ENCODE measurements at regions not wholly inside any gene's neighbourhood (a gene's known extent, or its start where the extent isn't known, plus 50 kb on each side); places are given as distances from the start of the nearest gene placed in this dataset.
"Not testable (repeated sequence)": the region's sequence is repeated elsewhere in the genome, so short reads cannot be mapped to it uniquely, and the experiment has no call there.

DNA sequence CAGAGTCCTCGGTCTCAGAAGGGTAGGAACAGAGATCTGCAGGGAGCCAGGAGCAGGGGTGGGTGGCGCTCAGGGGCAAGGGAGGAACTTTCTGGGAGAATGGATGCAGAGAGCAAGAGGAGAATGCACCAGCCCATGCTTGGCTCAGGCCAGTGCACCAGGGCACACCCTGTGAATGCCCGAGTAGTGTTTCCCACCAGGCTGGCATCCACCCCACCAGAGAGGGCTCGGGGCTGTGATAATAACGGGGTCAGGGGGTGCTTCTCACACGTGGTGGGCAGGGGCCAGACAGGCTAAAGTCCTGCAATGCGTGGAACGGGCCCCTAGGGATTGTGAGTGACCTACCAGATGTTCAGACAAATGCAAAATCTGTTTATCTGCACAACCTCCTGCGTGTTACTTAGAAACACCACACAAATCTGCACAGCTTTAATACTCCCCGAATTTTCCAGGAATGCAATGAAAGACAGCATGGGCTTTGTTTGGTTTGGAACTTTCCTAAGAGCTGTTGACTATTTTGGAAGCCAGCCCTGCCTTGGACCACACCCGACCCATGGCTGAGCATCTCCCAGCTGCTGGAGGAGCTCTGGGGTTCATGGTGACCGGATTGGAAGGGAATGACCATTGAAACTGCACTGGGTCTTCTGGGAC is 368.3 kb downstream of the SHANK2 start:
- DNase-seq: no peak

DNA sequence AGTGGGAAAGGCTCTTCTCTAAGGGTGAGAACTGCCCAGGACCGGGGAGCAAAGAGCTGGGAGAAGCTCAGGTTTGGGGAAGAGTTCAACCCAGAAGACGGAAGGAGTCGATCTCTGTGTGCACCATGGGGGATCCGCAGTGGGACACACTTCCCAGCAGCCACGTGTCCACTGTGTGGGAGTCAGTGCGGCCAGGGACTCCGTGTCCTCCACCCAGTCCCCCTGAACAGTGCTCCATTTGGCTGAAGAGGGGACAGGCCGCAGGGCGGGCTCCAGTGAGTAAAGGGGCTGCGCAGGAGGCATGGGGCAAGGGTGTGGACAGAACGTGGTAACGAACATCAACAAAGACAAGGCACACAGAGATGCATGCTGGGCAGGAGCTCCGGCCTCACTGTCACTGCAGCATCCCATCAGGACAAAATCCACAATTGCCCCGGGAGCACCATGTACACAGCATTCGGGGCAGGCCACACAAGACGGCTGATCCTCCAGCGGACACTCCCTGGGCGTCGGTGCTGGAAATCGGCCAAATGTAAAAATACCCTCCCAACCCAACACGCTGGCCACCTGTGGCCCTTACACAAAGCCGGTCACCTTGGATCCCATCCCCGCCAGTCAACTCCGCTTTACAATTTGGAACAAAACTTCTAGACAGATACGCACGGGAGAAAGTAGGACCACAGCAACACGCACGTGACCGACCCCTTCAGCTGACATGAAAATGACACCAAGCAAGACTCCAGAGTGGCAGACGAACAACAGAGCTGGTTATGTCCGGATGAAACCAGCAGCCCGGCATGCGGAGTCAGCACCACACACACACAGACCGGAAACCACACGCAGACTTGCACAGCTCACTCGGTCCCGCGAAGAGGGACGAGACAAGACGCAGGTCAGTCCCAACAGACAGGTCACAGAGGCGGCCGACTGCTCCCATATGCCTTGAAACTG is 366.8 kb downstream of the SHANK2 start:
- no peak for DNase-seq

DNA sequence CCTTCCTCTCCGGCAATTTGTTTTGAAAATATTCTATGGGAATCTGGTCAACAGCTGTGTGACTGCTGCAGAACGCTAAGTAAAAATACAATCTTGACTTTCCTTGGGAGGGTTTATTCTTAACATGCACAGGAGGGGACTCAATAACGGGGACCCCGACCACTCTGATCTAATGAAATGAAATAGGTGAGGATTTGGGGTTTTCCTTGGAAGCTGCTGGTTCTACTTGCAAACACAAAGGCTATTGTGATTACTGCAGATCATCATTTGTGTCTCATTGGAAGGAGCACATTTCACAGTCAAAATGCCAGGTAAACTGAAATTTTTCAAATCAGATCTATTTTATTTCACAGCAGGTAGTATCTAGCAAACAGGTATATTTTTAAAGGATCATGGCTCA is 366.1 kb downstream of the SHANK2 start:
- DNase-seq: no peak

DNA sequence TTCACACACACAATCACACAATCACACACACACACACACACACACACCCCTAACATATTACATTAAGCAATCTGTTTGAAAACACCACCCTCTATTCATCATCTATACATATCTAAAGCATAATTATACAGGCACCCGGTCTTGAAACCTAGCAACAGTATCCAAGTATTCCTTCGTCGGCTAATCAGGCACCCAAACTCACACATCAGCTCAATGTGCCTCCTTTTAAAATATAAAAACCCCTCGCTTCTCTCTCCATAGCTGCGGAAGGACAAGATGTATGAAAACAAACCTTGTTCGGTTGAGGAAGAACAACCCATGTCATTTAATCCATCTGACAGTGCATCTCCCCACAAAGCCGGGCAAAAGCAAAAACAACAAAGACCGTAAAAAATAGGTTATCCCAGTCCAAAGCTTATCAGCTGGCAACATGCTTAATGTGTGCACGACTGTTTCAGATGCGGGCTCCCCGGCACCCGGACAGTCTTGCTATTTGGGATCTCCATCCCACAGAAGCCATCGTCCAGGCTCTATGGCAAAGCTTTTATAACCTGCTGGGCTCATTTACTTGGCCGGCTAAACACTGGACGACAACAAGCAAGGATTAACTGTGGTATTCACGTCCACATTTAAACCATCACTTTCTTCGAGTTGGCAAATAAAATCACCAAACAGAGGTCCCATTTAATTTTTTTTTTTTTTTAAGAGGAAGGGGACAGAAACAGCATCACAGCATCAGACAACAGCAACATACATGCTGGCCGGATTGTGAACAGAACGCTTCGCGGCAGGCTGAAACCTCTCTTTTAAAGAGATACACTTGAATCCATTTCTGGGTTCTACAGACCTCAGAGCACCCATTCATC is 365.5 kb downstream of the SHANK2 start:
- no peak for DNase-seq

DNA sequence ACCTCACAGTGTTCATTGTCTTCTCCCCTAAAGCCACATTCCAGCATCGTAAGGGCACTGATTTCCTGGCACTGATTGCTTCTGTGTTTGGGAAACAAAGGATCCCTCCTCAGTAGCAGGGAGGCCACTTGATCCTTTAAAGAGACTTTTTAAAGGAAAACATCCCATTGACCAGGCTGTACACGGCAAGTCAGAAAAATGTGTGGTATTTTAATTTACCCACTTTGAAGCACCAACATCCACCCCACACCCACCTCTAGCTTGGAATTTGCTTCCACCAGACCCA is 364.9 kb downstream of the SHANK2 start:
- no peak for DNase-seq

DNA sequence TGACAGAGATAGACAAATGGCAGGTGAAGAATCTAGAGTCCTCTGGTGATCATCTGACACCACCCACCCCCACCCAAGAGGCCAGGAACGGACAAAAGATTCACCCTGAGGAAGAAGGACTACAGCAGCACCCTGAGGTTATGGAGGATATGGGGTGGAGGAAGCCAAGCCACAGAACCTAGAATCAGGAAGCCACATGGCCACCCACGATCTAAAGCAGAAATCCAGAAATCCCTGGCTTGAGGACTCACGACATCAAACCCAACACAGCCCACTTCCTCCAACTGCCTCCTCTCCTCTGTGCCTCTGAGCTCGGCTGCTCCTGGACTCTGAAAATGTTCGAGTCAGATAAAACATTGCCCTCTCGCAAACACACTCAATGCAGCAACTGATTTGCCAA is 364.3 kb downstream of the SHANK2 start:
- DNase-seq: no peak

DNA sequence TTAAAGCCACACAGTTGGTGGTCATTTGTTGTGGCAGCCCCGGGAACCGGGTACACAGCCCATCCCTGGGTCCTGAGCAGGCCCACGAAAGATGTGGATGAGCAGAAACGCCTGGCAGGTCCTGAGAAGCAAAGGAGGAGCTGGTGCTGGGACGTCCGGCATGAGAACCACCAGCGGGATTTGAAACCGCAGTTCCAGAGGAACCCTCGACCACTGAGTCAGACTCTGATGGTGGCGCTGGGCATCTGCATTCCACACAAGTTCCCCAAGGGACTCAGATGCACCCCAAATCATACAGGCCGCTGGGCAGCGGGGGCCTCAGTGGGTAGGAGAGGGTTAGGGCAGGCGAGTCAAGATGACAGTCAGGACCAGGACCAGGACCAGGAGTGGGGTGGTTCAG is 363.0 kb downstream of the SHANK2 start:
- DNase-seq: no peak

DNA sequence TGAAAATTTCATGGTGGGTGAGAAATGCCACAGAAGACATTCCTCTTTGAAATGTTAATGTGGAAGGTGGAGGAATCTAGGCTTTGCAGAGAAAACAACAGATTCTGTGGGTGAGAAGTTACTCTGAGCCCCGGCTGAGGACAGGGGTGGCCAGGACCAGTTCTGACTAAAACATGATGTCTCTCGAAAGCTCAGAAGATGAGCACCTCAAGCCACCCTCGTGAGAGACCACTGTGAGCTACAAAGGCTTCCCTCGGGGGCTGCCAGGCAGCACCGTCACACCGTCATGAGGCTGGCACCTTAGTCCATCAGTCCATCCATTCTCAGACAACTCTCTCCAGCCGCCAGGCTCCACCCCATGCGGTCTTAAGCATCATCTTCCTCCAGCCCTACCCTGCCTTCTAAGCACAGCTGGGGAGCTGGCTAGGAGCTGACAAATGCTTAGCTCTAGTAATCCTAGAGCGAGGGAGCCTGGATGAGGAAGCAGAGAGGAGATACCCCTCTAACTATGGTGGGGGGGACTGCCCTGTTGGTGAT is 360.5 kb downstream of the SHANK2 start:
- no peak for DNase-seq

DNA sequence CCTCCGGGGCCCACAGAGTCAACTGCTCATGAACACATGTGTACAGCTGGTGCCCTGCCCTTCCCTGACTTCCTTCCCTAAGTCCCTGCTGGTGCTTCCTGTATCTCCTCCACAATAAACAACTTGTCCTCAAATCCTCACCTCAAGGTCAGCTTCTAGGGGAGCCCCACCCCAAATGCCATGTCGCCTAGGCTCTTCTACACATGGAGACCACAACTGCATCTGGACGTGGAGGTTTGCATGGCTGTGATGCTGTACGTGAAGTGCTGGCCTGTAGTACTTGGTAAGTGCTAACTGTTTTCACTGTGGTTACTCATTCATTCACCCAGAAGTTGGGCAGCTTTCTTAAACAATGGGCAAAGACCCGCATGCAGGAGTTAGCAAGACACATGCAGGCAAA is 359.5 kb downstream of the SHANK2 start:
- DNase-seq: no peak

DNA sequence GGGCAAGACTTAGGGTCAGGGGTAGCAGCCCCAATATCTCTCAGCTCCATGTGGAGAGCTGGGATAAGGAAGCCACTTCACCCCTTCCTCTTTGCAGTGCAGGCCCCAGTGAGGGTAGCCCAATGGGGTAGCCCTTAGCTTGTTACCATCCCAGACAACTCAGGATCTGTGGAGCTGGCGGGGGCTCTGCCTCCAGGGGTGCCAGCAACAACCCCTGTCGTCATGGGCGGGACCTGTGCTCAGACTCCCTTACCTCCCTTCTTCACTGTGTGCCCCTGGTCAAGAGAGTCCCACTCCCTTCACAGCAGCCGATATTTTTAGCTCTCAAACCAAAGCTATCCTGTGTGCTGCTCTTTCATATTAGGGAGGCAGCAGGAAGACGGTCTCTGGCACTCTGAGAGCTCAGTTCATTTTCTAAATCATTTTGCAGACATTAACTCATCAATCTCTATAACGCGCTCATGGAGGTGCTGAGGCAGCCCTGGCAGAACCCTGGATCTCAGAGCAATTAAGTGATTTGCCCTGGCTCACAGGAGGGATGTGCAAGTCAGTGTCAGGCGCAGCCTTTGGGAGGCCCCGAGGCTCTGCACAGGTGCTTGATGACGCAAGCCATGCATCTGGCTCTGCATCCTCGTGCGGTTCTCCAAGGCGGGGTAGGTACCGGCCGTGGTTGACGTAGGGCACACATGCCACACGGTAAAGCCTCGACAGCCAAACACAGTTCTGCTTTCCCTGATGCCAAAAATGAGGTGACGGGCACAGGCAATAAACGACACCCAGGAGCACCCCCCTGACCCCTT is 357.6 kb downstream of the SHANK2 start:
- no peak for DNase-seq

DNA sequence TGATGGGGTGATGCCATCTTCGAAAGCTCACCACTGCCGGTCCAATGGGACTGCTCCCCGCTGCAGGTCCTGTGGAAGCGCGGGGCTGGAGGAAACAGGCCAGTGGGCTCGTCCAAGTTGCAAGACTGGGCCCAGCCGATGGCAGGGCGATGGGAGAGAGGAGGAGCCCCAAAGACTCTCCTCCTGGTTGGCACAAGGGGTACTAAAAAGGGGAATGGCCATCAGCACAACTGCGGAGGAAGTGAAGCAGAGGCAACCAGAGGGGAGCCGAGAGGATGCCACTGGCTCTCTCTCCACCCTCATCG is 357.1 kb downstream of the SHANK2 start:
- no peak for DNase-seq

DNA sequence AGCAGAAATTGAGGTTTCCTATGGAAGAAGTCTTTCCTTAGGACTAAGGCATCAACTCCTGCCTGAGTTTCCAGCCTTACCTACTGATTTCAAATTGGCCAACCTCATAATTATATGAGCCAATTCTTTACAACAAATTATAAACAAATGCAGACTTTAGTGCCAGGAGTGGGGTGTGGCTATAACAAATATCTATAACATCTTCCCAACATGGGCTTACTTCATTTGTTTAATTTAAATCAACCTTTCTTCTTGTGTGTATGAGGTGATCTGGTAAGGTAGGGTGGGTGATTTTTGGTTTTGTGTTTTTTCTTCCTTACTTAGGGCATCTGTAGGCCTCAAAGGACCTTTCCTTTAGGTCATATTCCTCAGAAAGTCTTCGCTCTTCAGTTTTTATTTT is 354.9 kb downstream of the SHANK2 start:
- no peak for DNase-seq

DNA sequence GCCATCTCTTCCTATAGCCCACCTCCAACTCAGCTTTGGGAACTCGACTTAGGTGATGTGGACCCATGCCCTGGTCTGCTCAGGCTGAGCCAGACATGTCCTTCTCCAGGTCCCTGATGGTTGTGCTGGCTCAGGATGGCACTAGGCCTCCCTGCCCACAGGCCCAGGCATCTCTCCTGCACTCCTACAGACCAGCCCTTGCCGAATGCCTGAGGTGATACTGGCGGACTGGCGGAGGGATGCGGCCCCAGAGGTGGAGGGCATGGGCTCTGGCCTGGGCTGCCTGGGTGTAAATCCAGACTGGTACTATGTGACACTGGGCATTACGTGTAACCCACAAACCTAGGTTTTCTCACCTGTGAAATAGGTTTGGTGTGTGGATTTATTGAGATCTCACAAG is 352.8 kb downstream of the SHANK2 start:
- DNase-seq: no peak

DNA sequence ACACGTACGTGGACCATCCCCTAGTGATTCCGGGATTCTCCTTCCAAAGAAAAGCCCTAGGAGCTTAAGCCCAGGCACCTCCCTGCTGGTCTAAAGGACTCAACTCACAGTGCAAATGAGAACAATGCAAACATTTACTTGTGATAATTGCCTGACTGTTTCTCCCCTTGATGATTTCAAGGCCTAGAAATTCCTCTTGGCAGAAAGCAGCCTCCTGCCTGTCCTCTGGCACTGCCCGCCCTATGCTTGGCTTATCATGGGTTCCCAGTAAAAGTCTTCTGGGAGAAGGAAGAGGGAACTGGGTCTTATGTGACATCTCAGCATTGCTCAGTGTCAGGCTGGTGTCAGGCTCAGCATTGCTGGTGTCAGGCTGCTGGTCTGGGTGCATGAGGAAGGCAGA is 351.8 kb downstream of the SHANK2 start:
- DNase-seq: no peak

DNA sequence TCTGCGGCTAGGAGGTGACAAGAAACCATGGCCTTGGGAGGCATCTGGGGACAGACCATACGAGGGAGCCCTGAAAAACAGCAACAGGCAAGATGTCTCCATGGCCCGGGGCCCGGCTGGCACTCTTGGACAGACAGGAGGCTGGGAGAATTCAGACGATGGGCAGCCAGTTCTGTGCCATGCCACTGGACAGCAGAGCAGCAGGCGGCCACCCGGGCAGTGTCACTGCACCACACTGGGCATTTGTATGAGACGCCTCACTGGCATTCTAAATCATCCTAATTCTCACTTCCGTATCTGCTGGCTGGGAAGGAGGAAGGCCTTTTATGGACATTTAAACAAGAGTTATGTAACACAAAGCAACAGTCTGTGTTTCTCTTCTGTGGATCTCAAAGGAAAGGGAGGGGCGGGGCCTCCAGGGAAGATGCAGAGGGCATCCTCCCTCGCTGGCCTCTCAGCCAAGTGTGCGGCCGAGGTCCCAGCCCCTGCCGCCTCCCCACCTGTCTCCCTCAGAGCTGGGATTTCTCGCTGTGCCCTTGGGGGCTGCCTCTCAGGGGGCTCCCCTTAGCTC is 350.3 kb downstream of the SHANK2 start:
- no peak for DNase-seq

DNA sequence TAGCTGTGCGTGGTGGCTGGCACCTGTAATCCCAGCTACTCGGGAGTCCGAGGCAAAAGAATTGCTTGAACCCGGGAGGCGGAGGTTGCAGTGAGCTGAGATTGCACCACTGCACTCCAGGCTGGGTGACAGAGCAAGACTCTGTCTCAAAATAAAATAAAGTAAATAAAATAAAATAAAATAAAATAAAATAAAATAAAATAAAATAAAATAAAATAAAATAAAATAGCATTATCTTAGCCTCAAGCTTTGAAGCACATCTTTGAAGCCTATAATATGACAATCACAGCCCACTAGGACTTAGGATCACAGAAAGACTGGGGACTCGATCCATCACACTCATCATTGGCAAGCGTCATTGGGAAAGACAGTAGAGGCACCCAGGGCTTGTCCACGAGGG is 349.1 kb downstream of the SHANK2 start:
- not testable (repeated sequence) for DNase-seq

DNA sequence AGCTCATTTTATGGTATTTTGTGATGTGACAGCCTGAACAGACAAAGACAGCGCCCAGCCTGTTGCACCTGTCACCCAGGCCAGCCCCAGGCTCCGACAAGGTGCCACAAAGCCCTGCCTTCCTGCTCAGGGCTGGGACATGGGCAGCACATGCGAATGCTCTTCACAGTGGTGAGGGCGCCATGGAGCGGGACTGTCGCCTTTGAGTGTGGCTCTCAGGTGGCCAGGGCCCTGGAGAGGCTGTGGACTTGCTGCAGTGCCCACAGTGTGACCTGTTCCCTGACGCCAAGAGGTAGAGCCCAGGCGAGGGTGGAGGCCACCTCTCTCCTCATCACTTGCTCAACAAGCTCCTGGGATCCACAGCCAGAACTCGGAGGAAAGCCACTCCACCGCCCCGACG is 346.3 kb downstream of the SHANK2 start:
- DNase-seq: no peak

DNA sequence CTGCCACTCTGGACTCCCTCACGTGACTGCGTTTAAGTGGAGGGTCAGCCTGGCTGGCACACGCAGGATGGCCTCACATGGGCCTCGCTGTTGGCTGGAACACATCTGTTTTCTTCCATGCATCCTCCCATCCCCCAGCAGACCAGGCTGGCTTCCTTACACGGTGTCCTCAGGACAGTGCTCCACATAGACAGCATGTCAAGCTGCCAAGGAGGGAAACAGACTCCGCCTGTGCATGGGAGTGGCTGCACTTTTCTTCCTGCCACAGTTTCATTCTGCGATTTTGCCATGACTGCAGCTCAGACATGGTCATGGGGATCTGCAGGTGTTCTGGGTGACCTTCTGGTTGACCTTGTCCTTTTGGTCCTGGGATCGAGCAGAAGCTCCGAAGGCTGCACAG is 344.2 kb downstream of the SHANK2 start:
- DNase-seq: no peak

DNA sequence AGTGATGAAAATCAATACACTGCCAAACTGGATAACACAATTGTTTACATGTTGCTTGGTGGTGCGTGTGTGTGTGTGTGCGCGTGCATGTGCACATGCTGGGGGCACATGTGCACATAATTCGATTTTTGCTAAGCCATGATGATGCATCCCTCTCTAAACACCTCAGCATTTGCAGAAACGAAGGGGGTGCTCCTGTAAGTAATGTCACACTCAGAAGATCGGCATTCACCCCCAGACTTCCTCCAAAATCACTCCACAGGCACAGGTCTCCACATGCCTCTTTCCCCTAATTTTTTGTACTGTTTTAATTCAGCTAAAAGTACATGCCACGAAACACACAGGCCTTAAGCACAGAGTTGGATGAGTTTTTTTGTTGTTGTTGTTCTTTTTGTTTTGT is 341.5 kb downstream of the SHANK2 start:
- no peak for DNase-seq

DNA sequence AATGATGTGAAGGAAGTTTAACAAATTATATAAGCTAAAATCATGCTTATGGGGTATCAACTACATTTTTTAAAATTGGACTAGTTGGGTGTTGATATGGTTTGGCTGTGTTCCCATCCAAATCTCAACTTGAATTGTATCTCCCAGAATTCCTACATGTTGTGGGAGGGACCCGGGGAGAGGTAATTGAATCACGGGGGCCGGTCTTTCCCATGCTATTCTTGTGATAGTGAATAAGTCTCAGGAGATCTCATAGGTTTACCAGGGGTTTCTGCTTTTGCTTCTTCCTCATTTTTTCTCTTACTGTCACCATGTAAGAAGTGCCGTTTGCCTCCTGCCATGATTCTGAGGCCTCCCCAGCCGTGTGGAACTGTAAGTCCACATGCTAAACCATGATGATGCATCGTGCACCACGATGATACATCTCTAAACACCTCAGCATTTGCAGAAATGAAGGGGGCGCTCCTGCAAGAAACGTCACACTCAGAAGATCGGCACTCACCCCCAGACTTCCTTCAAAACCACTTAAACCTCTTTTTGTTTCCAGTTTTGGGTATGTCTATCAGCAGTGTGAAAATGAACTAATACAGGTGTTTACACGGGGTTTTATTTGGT is 340.0 kb downstream of the SHANK2 start:
- DNase-seq: no peak

DNA sequence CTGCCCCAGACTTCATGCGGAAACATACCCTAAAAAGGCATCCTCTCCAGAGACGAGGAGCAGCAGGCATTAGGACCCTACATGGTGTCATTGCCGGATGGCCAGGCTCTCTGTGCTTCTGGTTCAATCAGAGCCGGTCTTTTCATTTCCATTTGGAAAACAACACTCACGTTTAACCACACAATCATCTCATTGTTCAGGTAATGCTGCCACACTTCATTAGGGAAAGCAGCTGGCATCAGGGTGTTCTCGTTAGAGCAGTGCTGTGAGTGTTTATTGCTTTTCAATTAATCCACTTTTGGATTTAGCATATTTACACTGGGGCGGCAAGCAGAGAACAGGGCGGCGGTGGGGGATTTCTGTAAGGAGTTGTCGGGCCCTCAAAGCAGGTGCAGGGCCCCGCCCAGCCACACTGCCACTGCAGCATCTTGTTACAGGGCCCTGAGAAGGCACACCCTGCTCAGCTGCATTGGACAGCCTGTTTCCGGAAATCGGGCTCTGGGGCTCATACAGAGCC is 338.6 kb downstream of the SHANK2 start:
- no peak for DNase-seq

DNA sequence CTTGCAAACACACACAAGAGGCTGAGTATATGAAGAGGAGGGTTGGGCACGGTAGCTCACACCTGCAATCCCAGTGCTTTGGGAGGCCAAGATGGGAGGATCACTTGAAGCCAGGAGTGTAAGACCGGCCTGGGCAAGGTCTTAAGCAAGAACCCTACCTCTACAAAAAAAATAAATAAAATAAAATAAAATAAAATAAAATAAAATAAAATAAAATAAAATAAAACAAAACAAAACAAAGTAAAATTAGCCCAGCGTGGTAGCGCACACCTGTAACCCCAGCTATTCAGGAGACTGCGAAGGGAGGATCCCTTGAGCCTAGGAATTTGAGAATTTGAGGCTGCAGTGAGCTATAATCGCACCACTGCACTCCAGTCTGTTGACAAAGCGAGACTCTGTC is 337.9 kb downstream of the SHANK2 start:
- DNase-seq: no peak

Measured in SHP77 (cell line).